ENCODE measurements at regions not wholly inside any gene's neighbourhood (a gene's known extent, or its start where the extent isn't known, plus 50 kb on each side); places are given as distances from the start of the nearest gene placed in this dataset.

DNA sequence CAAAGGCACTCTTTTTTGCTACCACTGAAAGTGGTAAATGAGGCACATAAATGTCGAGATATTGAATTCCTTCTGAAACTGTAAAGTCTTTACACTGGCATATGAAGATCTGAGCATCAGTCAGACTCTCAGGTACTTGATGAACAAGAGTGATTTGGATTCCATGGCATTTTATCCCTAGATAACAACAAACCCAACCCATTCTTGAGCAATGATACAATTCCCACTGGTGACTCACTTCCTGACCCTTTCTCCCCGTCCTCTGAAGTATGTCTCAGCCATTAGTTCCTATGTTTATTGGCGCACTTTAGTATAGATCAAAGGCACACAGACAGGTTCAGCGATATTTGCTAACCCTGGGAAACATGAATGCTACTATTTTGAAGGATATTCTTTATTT, 147.0 kb upstream of the RBFOX1 start:
- Mint-ChIP-seq H3K4me1 (no peaks in the 10 kb centered on the region), H3K27me3 (ENCODE audit: insufficient read depth, low read depth, poor library complexity) (no peaks in the 10 kb centered on the region), H3K36me3 (ENCODE audit: low read depth) (peaks cover 5% of the 10 kb centered on the region; the same call in 2 of the 3 replicates), H3K4me3 (no peak overlapping the region), H3K9me3 (peaks cover 67% of the 10 kb centered on the region), H3K27ac (no peak overlapping the region)
- Histone ChIP-seq H2AFZ (no peak overlapping the region), H3K4me1 (ENCODE audit: insufficient read depth) (no peaks in the 10 kb centered on the region), H3K27me3 (ENCODE audit: insufficient read depth) (no peaks in the 10 kb centered on the region), H3K4me2 (no peak overlapping the region), H3F3A (replicated peaks; ENCODE audit: low read depth) (no peaks in the 10 kb centered on the region), H4K20me1 (replicated peaks; ENCODE audit: insufficient read depth) (no peaks in the 10 kb centered on the region), H3K27ac (ENCODE audit: low read depth) (no peak overlapping the region), H3K36me3 (ENCODE audit: insufficient read depth) (no peaks in the 10 kb centered on the region), H3K79me2 (replicated peaks; ENCODE audit: insufficient read depth) (no peaks in the 10 kb centered on the region), H3K4me3 (no peak overlapping the region), H3K9me2 (ENCODE audit: insufficient read depth) (no peaks in the 10 kb centered on the region)
- TF ChIP-seq POLR2AphosphoS5 (IDR thresholded peaks at IDR 0.05; ENCODE audit: low read depth) (no peak), EZH2phosphoT487 (IDR thresholded peaks at IDR 0.05; ENCODE audit: unreplicated experiment) (no peak), ZNF114 (CRISPR knock-in tag; IDR thresholded peaks at IDR 0.05) (no peak), ZNF331 (CRISPR knock-in tag; IDR thresholded peaks at IDR 0.05; ENCODE audit: low read depth) (no peak), EZH2 (IDR thresholded peaks at IDR 0.05; ENCODE audit: low read depth, unreplicated experiment) (no peak), JUNB (IDR thresholded peaks at IDR 0.05; ENCODE audit: unreplicated experiment) (no peak), CREB1 (CRISPR knock-in tag; IDR thresholded peaks at IDR 0.05; ENCODE audit: low read depth) (no peak), CTCF (conservative IDR thresholded peaks at IDR 0.05; ENCODE audit: low read depth in 2 of 2) (no peak), NANOG (IDR thresholded peaks at IDR 0.05; ENCODE audit: borderline replicate concordance) (no peak), STAT1 (IDR thresholded peaks at IDR 0.05; ENCODE audit: unreplicated experiment) (no peak), REST (IDR thresholded peaks at IDR 0.05; ENCODE audit: unreplicated experiment) (no peak)
- TF ChIP-seq, protein P1, sequence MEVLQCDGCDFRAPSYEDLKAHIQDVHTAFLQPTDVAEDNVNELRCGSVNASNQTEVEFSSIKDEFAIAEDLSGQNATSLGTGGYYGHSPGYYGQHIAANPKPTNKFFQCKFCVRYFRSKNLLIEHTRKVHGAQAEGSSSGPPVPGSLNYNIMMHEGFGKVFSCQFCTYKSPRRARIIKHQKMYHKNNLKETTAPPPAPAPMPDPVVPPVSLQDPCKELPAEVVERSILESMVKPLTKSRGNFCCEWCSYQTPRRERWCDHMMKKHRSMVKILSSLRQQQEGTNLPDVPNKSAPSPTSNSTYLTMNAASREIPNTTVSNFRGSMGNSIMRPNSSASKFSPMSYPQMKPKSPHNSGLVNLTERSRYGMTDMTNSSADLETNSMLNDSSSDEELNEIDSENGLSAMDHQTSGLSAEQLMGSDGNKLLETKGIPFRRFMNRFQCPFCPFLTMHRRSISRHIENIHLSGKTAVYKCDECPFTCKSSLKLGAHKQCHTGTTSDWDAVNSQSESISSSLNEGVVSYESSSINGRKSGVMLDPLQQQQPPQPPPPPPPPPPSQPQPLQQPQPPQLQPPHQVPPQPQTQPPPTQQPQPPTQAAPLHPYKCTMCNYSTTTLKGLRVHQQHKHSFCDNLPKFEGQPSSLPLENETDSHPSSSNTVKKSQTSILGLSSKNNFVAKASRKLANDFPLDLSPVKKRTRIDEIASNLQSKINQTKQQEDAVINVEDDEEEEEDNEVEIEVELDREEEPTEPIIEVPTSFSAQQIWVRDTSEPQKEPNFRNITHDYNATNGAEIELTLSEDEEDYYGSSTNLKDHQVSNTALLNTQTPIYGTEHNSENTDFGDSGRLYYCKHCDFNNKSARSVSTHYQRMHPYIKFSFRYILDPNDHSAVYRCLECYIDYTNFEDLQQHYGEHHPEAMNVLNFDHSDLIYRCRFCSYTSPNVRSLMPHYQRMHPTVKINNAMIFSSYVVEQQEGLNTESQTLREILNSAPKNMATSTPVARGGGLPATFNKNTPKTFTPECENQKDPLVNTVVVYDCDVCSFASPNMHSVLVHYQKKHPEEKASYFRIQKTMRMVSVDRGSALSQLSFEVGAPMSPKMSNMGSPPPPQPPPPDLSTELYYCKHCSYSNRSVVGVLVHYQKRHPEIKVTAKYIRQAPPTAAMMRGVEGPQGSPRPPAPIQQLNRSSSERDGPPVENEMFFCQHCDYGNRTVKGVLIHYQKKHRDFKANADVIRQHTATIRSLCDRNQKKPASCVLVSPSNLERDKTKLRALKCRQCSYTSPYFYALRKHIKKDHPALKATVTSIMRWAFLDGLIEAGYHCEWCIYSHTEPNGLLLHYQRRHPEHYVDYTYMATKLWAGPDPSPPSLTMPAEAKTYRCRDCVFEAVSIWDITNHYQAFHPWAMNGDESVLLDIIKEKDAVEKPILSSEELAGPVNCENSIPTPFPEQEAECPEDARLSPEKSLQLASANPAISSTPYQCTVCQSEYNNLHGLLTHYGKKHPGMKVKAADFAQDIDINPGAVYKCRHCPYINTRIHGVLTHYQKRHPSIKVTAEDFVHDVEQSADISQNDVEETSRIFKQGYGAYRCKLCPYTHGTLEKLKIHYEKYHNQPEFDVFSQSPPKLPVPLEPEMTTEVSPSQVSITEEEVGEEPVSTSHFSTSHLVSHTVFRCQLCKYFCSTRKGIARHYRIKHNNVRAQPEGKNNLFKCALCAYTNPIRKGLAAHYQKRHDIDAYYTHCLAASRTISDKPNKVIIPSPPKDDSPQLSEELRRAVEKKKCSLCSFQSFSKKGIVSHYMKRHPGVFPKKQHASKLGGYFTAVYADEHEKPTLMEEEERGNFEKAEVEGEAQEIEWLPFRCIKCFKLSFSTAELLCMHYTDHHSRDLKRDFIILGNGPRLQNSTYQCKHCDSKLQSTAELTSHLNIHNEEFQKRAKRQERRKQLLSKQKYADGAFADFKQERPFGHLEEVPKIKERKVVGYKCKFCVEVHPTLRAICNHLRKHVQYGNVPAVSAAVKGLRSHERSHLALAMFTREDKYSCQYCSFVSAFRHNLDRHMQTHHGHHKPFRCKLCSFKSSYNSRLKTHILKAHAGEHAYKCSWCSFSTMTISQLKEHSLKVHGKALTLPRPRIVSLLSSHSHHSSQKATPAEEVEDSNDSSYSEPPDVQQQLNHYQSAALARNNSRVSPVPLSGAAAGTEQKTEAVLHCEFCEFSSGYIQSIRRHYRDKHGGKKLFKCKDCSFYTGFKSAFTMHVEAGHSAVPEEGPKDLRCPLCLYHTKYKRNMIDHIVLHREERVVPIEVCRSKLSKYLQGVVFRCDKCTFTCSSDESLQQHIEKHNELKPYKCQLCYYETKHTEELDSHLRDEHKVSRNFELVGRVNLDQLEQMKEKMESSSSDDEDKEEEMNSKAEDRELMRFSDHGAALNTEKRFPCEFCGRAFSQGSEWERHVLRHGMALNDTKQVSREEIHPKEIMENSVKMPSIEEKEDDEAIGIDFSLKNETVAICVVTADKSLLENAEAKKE (CRISPR knock-in tag; IDR thresholded peaks at IDR 0.05) = no peak
- TF ChIP-seq, protein P2, sequence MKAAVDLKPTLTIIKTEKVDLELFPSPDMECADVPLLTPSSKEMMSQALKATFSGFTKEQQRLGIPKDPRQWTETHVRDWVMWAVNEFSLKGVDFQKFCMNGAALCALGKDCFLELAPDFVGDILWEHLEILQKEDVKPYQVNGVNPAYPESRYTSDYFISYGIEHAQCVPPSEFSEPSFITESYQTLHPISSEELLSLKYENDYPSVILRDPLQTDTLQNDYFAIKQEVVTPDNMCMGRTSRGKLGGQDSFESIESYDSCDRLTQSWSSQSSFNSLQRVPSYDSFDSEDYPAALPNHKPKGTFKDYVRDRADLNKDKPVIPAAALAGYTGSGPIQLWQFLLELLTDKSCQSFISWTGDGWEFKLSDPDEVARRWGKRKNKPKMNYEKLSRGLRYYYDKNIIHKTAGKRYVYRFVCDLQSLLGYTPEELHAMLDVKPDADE (IDR thresholded peaks at IDR 0.05) = no peak
- ATAC-seq (no peak), DNase-seq (ENCODE audit: low spot score) (no peak)
